ENCODE measurements at regions not wholly inside any gene's neighbourhood (a gene's known extent, or its start where the extent isn't known, plus 50 kb on each side); places are given as distances from the start of the nearest gene placed in this dataset.

DNA sequence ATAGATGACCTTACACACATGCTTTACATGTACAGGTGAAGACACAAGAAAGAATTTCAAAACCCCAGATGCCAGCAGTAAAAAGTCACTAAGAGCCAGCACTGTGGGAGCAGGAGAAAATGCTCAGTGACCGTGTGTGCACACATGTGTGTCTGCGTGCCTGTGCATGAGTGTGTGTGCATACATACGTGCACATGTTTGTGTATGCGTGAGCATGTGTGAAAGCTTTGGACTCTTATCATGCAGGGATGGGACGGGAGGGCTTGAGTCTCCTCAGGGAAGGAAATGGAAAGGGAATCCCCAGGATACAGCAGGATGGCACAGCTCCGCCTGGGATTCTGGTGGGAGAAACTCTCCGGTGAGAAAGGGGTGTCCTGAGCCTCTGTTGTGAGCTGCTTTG lies 121.5 kb upstream of the B3GAT1 start:
- DNase-seq (ENCODE audit: low read depth, low spot score), result no peak

DNA sequence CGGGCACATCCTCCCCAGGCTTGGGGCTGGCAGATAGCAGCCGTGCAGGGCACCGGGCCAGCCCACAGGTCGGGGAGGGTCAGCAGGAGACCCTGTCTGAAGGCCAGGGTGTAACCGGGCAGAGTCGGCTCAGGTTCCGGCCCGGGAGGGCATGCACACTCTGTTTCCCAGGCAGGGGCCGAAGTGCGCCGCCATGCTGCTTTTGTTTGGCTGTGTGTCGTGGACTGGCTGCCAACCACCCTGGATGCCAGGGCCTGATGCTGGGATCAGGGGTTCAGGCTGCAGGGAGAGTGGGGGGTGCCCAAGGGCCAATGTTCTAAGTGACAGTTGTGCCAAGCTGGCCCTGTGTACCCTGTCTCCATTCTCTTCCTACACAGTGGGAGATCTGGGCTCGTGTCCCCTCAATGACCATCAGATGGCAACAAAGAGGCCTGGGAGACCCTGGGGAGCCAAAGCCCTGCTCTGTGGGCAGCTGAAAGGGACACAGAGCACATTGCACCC lies 120.9 kb upstream of the B3GAT1 start:
- DNase-seq (ENCODE audit: low read depth, low spot score), result no peak

DNA sequence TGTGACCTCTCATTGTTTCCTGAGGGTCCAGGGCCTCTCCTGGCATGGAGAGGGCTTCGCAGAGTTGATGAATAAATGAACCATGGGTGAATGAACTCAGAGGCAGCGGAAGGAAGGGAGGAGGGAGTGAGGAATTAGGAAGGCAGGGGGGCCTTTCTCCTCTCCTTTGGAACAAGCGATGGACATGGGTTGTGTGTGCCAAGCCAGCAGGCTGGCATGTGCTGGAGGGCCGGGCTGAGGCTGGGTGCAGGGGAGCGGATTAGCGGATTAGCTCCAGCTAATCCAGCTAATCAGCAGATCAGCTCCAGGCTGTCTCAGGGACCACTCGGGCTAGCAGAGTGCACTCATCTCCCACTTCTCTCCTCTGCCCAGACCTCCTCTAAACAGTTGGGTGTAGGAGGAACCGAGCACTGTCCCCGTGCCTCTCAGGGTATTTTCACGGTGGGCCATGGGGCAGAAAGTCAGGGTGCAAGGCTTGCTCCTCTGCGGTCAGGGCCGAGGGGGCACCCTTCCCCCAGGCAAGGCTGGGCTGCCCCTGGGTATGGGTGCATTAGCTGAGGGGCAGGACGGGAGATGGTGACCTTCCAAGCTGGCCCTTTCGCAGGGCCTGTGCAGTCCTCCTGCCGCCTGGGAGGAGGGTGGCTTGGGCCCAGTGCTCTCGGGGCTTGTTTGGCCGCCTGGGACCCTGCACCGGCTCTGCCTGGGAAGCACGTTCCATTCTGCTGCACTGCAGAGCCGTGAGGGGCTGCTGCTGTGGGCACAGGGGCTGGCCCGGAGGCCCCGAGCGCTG lies 120.3 kb upstream of the B3GAT1 start:
- DNase-seq (ENCODE audit: low read depth, low spot score), result no peak

DNA sequence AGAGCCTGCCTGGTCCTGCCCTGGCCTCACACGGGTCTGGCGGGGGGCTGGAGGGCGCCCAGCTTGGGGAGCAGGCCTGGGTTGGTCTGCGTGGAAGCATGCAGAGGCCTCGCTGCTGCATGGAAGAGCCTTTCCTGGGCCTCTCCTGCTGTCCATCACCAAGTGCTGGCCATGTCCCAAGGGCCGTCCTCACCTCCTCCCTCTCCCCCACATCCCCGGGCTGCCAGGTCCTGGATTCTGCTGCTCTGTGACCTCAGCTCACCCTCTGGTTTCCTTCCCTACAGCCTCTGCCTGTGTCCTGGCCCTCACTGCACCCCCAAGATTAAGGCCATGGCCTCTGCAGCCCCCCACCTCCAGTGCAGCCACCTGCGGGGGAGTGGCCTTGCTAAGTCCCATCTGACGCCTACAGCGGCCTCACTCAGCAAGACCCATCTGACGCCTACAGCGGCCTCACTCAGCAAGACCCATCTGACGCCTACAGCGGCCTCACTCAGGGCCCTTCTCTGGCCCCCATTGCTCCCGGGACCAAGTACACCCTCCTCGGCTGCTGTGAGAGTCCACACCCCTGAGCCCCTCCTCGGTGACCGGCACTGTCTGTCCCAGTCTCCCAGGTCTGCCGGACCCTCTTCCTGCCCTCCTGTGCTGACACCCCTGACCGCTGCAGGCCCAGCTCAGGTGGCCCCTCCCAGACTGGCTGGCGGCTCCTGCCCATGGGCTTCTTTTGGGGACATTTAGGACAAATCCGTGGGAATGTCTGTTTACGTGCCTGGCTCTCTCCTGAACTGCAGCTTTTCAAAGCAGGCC lies 119.5 kb upstream of the B3GAT1 start:
- DNase-seq (ENCODE audit: low read depth, low spot score), result no peak

DNA sequence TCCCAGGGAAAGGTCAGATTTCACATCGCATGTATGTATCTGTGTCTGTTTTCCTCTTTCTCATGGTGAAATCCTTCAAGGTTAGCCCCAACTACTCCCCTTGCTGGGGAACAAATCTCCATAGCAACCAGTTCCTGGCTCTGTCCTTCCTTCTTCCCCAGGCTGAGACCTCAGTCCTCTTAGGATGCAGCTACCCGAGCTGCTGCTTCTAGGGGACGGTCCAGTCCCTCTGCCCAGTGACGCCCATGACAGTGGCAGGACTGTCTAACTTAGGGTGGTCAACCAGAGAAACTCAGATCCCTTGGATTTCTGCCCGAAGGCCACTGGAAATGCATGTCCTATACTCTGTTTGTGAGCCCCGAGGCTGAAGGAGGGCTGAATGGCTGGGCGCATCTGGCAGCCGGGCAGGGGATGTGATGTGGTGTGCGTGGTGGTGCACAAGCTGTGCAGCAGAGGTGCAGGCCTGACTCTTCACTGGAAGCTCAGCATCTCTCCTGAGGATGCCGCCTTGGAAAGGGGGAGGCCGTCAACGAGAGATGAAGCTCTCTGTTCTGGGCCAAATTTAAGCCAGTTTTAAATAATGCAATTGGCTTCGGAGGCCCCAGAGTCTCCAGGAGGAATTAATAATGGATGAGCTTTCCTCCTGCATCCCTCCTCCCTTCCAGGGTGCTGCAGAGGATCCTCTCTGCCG lies 118.7 kb upstream of the B3GAT1 start:
- no peak for DNase-seq (ENCODE audit: low read depth, low spot score)

DNA sequence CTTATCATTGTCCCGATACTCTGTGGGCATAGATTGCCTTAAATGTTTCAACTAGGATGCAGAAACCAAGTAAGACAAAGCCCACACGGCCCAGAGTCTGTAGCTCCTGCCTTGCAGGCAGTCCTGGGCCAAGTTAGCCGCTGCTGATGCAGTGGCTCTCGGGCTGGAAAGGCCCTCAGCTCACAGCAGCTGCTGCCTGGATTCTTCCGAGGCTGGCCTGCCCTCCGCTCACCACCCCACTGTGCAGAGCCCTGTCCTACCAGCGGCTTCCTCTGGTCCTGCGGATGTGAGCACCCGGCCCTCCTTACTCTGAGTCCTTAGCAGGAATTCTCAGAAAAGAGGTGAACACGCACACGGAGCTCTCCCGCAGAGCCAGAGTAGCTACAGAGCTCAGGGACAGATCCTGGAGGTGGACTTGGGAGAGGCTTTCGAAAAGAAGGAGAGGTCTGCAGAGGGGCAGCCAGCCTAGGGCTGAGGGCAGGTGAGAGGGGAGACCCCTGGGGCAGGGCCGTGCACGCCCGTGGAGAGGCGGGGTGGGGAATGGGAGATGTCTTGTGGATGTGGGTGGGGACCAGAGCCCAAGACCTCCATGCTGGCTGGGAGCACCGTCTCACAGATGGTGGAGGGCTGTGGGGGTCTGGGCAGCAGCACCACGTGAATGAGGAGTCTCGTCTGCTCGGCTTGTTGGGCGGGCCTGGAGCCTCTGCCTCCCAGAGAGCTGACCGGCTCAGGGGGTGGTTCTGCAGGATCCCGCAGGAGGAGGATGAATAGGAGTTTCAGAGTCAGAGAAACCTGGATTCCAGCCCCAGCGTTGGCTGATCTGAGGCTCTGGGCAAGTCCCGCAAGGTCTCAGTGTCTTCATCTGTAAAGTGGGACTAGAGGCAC lies 117.4 kb upstream of the B3GAT1 start:
- DNase-seq (ENCODE audit: low read depth, low spot score), result no peak

DNA sequence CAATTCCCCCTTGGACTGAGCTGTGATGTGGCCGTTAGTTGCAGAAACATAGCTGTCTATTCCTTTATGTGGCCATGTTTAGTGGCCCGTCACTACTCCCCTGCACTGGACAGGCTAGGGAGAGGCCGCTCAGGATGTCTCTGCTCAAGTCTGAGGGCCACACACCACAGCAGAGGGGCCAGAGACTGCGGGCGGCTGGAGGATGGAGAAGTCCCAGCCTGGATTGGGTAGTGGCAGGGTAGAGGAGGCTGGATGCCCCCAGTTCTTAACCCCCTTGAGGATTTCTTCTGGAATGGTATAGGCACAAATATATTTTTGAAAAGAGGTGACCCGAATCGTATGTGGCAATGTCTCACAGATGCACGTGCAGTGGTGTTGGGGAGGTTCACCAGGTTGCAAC lies 116.4 kb upstream of the B3GAT1 start:
- no peak for DNase-seq (ENCODE audit: low read depth, low spot score)

DNA sequence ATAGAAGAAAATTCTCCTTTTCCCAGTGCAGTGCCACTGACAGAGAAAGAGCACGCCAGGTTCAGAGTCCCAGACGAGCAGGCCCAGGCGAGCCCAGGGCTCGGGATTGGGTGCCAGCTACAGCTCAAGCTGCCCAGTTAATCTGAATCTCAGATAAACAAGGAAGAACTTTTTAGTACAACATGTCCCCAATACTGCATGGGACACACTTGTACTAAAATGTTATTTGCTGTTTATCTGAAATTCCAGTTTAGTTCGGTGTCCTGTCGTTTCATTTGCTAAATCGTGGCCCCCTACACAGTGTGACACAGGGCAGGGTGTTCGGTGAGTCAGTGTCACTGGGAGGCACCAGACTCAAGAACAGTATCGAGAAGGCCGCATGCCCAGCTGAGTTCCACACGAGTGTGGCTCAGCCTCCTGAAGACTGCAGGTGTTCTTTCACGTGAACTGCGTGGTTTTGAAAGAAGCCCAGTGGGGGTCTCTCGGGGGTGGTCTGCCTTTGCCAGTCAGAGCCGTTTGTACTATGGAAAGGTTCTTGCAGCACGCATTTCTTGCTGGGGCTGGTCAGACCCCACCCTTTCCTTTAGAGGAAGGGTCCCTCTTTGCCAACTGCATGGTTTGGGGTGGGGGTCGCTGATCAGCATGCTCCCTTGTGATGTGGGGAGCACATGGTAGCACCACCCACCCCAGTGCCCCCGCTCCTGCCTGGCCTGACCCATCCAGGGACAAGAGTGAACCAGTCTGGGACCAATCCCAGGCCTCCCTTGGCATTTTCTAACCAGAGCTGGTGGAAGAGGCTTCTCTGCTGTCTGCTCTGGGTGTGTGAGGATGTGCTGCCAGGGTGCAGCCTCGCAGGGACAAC lies 115.6 kb upstream of the B3GAT1 start:
- no peak for DNase-seq (ENCODE audit: low read depth, low spot score)

DNA sequence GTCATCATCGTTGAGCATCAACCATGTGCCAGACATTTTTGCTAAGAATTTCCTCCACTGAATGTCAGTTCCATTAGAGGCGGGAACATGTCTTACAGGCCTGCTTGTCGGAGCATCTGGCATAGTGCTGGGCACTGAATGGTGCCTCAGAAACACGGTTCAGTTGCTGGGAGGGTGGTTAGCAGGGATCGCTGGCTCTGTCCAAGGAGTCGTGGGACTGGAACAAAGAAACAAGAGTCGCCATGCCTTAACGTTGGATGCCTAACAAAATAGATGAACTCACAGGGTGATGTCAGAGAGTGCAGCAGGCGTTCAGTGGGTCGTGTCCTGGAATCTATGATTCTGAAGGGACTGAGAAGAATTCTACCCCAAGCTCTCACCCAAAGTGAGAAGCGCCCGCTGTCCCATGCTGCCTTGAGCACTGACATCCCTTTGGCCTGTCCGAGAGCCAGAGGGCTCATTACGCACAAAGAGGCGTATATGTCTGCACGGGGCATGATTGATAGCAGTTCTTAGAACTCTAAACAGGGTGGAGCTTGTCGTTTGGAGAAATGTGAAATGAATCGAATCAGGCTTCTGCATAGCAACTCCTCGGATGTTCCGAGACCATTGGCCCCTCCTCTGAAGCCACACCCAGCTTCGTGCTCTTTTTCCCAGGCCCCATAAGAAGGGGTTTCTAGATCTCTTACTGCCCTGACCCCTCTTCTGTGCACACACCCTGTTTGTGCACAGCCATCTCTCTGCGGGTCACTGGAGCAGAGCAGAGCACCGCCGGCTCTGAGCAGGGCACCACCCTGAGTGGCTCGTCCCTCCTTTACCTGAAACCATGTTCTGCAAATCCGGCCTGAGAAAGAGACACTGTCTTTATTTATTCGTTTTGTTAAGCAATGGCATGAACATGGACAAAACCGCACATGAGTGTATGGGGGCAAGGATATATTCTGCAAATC lies 113.1 kb upstream of the B3GAT1 start:
- no peak for DNase-seq (ENCODE audit: low read depth, low spot score)

DNA sequence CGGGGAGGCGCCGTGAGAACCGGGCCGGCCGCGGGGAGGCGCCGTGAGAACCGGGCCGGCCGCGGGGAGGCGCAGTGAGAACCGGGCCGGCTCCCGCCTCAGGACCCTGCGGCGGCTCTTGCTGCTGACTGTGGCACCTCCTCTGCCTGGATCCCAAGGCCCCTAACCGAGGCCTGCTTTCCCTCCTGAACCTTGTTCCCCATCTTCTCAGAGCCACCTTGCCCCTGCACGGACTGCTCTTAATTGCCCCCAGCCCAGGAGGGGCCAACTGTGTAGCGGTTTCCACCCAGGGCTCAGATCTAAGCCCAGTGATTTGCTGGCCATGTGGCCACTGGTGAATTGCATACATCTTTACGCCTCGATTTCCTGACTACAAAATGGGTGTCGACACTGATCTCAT lies 112.2 kb upstream of the B3GAT1 start:
- no peak for DNase-seq (ENCODE audit: low read depth, low spot score)

DNA sequence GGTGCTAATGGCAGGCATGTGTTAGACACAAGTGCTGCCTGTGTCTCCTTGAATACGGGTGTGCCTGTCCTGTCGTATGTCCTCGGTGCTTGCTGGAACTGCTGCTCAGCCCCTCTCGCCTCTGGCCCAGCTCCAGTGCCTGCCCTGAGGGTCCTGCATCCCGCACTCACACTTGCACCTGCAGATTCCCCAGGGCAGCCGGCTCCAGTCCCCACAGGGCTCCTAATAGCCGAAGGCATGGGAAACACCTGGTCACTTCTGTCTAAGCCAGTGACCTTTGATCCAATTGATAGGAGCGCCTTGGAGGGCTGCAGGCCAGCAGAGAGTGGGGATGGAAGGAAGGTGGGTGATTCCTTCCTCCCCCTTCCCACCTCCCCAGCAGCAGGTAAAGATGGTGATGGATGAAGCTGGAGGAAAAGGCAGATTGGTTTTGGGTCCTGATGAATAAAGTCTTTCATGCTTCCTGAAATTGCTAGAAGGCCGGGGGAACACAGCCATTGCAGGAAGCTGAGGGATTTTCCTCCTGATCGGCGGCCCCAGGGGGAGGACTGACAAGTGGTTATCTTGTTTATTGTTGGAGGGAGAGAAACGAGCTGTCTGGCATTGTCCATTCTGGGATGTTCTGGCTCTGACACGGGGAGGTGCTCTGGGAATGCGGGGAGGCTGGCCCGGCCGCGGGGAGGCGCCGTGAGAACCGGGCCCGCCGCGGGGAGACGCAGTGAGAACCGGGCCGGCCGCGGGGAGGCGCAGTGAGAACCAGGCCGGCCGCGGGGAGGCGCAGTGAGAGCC lies 110.9 kb upstream of the B3GAT1 start:
- DNase-seq (ENCODE audit: low read depth, low spot score), result no peak

DNA sequence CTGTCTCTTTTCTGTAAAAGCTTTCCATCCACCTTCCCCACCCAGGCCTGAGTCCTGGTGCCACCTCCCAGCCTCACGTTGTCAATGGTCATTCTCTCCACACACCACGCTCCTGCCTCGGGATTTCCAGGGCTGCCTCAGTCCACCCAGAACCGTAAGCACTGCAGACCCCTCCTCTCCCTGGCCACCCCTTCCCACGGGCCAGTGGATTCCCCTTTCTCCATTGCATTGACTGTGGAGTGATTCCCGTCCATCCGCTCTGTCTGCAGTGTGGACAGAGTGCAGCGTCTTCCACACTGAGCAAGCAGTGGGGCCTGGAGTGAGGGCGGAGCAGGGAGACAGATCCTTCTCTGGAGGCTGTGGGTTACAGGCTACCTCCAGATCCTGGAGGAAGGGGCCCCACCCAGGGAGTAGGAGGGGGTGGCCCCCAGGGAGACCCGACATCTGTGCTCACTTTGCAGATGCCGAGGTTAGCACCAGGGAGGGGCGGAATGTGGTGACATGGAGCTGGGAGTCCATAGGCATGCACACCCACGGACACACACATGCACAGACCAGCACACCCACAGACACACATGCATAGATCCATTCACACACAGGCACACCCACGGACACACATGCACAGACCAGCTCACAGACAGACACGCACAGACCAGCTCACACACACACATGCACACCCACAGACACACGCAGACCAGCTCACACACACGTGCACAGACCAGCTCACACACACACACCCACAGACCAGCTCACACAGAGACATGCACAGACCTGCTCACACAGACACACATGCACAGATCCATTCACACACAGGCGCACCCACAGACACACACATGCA lies 109.6 kb upstream of the B3GAT1 start:
- no peak for DNase-seq (ENCODE audit: low read depth, low spot score)

DNA sequence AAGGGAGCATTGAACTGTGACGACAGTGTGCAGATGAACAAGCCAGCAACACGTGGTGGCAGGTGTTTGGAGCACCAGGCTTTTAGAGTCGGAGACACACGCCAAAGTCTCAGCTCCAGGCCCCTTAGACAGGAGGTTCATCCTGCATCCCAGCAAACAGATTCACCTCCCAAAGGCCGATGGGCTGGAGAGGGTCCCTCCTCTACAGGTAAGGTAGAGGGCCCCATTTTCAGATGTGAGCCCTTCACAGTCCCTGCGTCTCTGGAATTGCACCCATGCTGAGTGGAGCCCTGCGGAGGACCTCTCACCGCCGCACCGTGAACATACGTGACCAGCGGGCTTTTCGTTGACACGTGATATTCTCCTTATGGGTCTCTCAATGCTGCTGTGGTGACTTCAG lies 109.0 kb upstream of the B3GAT1 start:
- no peak for DNase-seq (ENCODE audit: low read depth, low spot score)

DNA sequence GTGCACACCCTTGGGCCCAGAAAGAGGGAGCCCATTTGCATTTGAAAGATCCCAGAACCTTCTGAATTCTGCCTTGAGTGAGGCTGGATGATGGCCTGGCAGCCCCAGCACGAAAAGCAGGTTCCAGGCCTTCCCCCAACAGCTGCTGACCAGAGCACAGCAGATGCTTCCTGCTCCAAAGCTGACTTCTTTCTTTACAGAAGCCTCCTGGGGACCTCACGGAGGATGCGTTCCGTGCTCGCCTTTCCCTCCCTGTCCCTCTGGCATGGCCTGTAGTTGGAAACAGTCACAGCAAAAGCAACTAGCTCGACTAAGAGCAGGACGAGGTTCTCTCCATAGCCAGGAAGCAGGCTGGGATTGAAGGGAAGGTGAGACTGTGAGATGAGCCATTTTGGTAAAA lies 107.7 kb upstream of the B3GAT1 start:
- no peak for DNase-seq (ENCODE audit: low read depth, low spot score)

DNA sequence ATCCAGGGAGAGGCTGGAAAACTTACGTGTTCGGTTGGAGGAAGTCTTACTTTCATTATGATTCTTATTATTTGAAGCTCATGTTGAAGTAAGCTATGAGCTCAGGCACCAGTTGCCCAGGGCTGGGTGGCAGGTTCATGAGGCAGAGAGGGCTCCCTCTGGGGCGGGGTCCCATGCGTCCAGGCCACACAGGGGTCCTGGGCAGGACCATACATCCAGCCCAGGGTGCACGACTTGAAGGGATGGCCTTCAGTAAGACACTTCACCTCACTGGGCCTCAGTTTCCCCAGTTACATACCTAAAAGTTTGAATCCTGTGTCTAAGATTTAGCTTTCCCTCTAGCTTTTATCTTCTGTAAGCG lies 107.3 kb upstream of the B3GAT1 start:
- DNase-seq (ENCODE audit: low read depth, low spot score), result no peak

DNA sequence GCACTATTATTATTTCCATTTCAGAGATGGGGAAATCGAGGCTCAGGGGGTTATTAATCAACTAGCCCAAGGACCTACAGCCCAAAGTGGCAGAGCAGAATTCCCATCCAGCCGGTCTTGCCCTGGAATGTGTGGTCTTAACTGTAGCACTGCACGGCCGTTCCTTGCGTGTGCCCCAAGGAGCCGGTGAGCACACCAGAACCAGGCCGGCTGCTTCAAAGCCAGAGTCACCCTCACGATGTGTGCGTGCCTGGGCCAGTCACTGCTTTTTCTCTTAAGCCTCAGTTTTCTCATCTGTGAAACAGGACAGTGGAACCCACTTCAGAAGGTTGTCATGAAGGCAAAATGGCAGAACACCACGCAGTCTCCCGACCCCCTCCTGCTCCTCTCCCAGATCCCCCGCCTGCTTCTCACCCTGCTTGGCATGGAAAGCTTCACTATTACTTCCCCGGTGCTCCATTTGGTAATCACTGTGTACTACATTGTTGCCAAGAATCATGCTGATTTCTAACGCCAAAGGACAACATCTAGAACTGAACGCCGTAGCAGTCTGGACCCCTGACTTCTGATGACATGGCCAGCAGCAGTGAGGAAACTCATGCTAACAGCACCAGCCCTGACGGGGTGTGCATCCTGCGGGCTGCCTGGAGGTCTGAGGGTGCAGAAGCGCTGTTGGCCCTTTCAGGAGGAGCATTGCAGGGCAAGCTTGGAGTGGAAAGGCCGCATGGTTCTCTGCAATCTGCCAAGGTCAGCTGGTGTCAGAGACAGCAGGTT lies 106.8 kb upstream of the B3GAT1 start:
- DNase-seq (ENCODE audit: low read depth, low spot score), result no peak

Data from brain pericyte (primary cell).